Sigmoid colon (tissue), 6 donors: ENCODE measurements at regions not wholly inside any gene's neighbourhood (a gene's known extent, or its start where the extent isn't known, plus 50 kb on each side); places are given as distances from the start of the nearest gene placed in this dataset.
"Not testable (repeated sequence)": the region's sequence is repeated elsewhere in the genome, so short reads cannot be mapped to it uniquely, and the experiment has no call there.

Experiments
- DNase-seq: peaks from one replicate; pipeline ENCODE4 v3.0.0-alpha.2; 2019
- H3K27ac ChIP-seq, 4 donors: fragments of 200-600 bp; sonication (generic); one replicate each; pipeline ENCODE4 v1.5.1; 2016 to 2019; ENCODE audit warnings: mild to moderate bottlenecking in 1 of 4
- H3K27me3 ChIP-seq, 3 donors: fragments of 200-600 bp; sonication (generic); one replicate each; pipeline ENCODE4 v1.5.1; 2019; ENCODE audit warnings: mild to moderate bottlenecking in 1 of 3
- H3K36me3 ChIP-seq, 4 donors: fragments of 200-600 bp; sonication (generic); one replicate each; pipeline ENCODE4 v1.5.1; 2016 to 2019
- H3K4me1 ChIP-seq, 4 donors: fragments of 200-600 bp; sonication (generic); one replicate each; pipeline ENCODE4 v1.5.1; 2017 to 2019
- H3K4me3 ChIP-seq, 4 donors: fragments of 200-600 bp; sonication (generic); one replicate each; pipeline ENCODE4 v1.5.1; 2017 to 2019; ENCODE audit warnings: mild to moderate bottlenecking in 2 of 4, moderate library complexity in 1 of 4
- H3K9me3 ChIP-seq, 4 donors: fragments of 200-600 bp in 3 of 4; sonication (generic) in 3 of 4; one replicate each; pipeline versions ENCODE4 v1.5.1 to v1.6.1; 2013 to 2019
- CTCF ChIP-seq, 4 experiments: fragments of 450-650 bp in 3 of 4; fragments of 200-600 bp in 1 of 4; IDR thresholded peaks; one replicate each; pipeline ENCODE4 v1.5.1; 2016 to 2019; ENCODE audit warnings: antibody characterized with exemption in 4 of 4, mild to moderate bottlenecking in 3 of 4, moderate library complexity in 2 of 4
- EP300 ChIP-seq, 4 donors: sonication (generic); formaldehyde crosslinking; IDR thresholded peaks; one replicate each; pipeline ENCODE4 v1.6.1; 2017; ENCODE audit warnings: antibody characterized with exemption in 4 of 4
- POLR2A ChIP-seq, 2 donors: fragments of 450-650 bp; IDR thresholded peaks; one replicate each; pipeline ENCODE4 v1.6.1; 2016; ENCODE audit warnings: antibody characterized with exemption in 2 of 2, mild to moderate bottlenecking in 2 of 2, moderate library complexity in 2 of 2
- POLR2AphosphoS5 ChIP-seq, 4 donors: sonication (generic); formaldehyde crosslinking; IDR thresholded peaks; one replicate each; pipeline ENCODE4 v1.6.1; 2017; ENCODE audit warnings: antibody characterized with exemption in 4 of 4
- WGBS, 2 donors: extraction: QIAGEN DNeasy Blood & Tissue Kit; methylation state at CpG; one replicate each; pipeline ENCODE4 v1.1.7; 2013; 5-methylcytosine and 5-hydroxymethylcytosine counted together
- intact Hi-C: fragments of 100-400 bp; cut with DNase I; formaldehyde crosslinking; loops from one replicate; pipeline ENCODE4 v1.15.1; 2023
- donor health status: healthy with polysubstance abuse.
- donor health status: healthy.

- intact Hi-C loops = no loop called here
- H3K4me1 ChIP-seq = no peaks in the 10 kb centered on the region
Measured at GRCh38 chr10:6928586-6928985, 348.5 kb upstream of the PRKCQ start.

GRCh38 chr10:6926971-6927370 lies 346.9 kb upstream of the PRKCQ start:
- 74 to 87% methylated on average over 2 of the region's 2 CpGs for WGBS, 2 donors
- no peaks in the 10 kb centered on the region for H3K36me3 ChIP-seq
- no peaks in the 10 kb centered on the region for H3K9me3 ChIP-seq
- intact Hi-C loops = no loop called here
- no peak for DNase-seq
- H3K4me3 ChIP-seq = no peak overlapping the region
- H3K4me1 ChIP-seq = no peaks in the 10 kb centered on the region
- H3K27me3 ChIP-seq = no peaks in the 10 kb centered on the region
- H3K27ac ChIP-seq = no peak overlapping the region
- no peak for TF ChIP-seq CTCF (IDR thresholded peaks at IDR 0.05)
- no peak for TF ChIP-seq POLR2A (IDR thresholded peaks at IDR 0.05)
- no peak for TF ChIP-seq EP300 (IDR thresholded peaks at IDR 0.05)
- no peak for TF ChIP-seq POLR2AphosphoS5 (IDR thresholded peaks at IDR 0.05)

More at GRCh38 chr10:6928586-6928985, 348.5 kb upstream of the PRKCQ start:
- no peaks in the 10 kb centered on the region for H3K36me3 ChIP-seq
- H3K9me3 ChIP-seq = no peaks in the 10 kb centered on the region
- no peaks in the 10 kb centered on the region for H3K27me3 ChIP-seq
- no peak overlapping the region for H3K4me3 ChIP-seq
- 55 to 75% methylated on average over 5 of the region's 5 CpGs for WGBS, 2 donors
- no peak for DNase-seq
- H3K27ac ChIP-seq = no peak overlapping the region
- TF ChIP-seq CTCF (IDR thresholded peaks at IDR 0.05) = no peak
- TF ChIP-seq EP300 (IDR thresholded peaks at IDR 0.05) = no peak
- TF ChIP-seq POLR2A (IDR thresholded peaks at IDR 0.05) = no peak
- no peak for TF ChIP-seq POLR2AphosphoS5 (IDR thresholded peaks at IDR 0.05)

GRCh38 chr10:6925146-6925545 lies 345.1 kb upstream of the PRKCQ start:
- DNase-seq = no peak
- H3K27me3 ChIP-seq = no peaks in the 10 kb centered on the region
- intact Hi-C loops = no loop called here
- peaks cover 0 to 5% (median 4%) of the 10 kb centered on the region in 4 donors for H3K4me1 ChIP-seq
- no peaks in the 10 kb centered on the region for H3K9me3 ChIP-seq
- no peak overlapping the region for H3K4me3 ChIP-seq
- no peaks in the 10 kb centered on the region for H3K36me3 ChIP-seq
- H3K27ac ChIP-seq = no peak overlapping the region
- TF ChIP-seq CTCF (IDR thresholded peaks at IDR 0.05) (no peak), EP300 (IDR thresholded peaks at IDR 0.05) (no peak), POLR2A (IDR thresholded peaks at IDR 0.05) (no peak), POLR2AphosphoS5 (IDR thresholded peaks at IDR 0.05) (no peak)
- WGBS, 2 donors = 68 to 89% methylated on average over 2 of the region's 2 CpGs

GRCh38 chr10:6924166-6924565 lies 344.1 kb upstream of the PRKCQ start:
- Histone ChIP-seq H3K36me3 (no peaks in the 10 kb centered on the region), H3K4me1 (peaks cover 0 to 10% (median 8%) of the 10 kb centered on the region in 4 donors), H3K4me3 (no peak overlapping the region), H3K27me3 (peaks cover 0 to 6% (median 0%) of the 10 kb centered on the region in 3 donors), H3K9me3 (no peaks in the 10 kb centered on the region), H3K27ac (no peak overlapping the region)
- no peak for DNase-seq
- 62 to 71% methylated on average over 4 of the region's 4 CpGs for WGBS, 2 donors
- TF ChIP-seq POLR2A (IDR thresholded peaks at IDR 0.05) = no peak
- no peak for TF ChIP-seq CTCF (IDR thresholded peaks at IDR 0.05)
- no peak for TF ChIP-seq EP300 (IDR thresholded peaks at IDR 0.05)
- TF ChIP-seq POLR2AphosphoS5 (IDR thresholded peaks at IDR 0.05) = no peak
- intact Hi-C loops = loop anchor here (5.0 kb wide), 1 partner anchor 488 kb away; the partner anchor contains the start of gene SFMBT2

DNA sequence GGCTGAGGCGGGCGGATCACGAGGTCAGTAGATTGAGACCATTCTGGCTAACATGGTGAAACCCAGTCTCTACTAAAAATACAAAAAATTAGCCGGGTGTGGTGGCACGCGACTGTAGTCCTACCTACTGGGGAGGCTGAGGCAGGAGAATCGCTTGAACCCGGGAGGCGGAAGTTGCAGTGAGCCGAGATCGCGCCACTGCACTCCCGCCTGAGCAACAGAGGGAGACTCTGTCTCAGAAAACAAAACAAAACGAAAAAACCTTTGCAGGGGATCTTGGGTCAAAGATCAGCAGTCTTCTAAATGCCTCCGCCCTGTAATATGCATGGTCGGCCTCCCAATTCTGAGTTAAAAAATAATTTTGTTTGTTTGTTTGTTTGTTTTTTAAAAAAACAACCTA lies 340.9 kb upstream of the PRKCQ start:
- H3K4me3 ChIP-seq, H3K4me1 ChIP-seq, H3K9me3 ChIP-seq, DNase-seq, H3K36me3 ChIP-seq, H3K27ac ChIP-seq: not testable (repeated sequence)
- peaks cover 0 to 12% (median 0%) of the 10 kb centered on the region in 3 donors for H3K27me3 ChIP-seq
- intact Hi-C loops = loop anchor here (5.0 kb wide), 1 partner anchor 491 kb away; the partner anchor contains the start of gene SFMBT2
- 77 to 93% methylated on average over 16 of the region's 16 CpGs for WGBS, 2 donors
